ENCODE measurements at regions not wholly inside any gene's neighbourhood (a gene's known extent, or its start where the extent isn't known, plus 50 kb on each side); places are given as distances from the start of the nearest gene placed in this dataset.
"Not testable (repeated sequence)": the region's sequence is repeated elsewhere in the genome, so short reads cannot be mapped to it uniquely, and the experiment has no call there.

DNA sequence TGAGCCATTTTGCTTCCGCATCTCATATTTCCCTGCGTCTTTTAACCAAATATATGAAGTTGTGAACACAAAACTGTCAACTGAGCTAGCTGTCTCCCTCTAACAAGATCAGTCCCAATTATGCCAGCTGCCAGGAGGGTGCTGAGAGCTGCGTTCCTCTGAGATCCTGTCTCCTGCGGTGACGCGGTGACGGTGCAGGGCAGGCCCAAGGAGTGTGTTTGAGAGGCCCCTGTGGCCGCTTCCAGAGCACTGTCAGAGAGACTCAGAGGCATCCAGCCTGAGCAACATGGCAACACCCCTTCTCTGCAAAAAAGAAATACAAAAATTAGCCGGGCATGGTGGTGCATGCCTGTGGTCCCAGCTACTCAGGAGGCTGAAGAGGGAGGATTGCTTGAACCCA lies 126.3 kb upstream of the FOXD4L5 start:
- TF ChIP-seq, protein P1, sequence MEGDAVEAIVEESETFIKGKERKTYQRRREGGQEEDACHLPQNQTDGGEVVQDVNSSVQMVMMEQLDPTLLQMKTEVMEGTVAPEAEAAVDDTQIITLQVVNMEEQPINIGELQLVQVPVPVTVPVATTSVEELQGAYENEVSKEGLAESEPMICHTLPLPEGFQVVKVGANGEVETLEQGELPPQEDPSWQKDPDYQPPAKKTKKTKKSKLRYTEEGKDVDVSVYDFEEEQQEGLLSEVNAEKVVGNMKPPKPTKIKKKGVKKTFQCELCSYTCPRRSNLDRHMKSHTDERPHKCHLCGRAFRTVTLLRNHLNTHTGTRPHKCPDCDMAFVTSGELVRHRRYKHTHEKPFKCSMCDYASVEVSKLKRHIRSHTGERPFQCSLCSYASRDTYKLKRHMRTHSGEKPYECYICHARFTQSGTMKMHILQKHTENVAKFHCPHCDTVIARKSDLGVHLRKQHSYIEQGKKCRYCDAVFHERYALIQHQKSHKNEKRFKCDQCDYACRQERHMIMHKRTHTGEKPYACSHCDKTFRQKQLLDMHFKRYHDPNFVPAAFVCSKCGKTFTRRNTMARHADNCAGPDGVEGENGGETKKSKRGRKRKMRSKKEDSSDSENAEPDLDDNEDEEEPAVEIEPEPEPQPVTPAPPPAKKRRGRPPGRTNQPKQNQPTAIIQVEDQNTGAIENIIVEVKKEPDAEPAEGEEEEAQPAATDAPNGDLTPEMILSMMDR (conservative IDR thresholded peaks at IDR 0.05; ENCODE audit: low read length), result no peak
- no peak overlapping the region for H3K4me3 ChIP-seq (ENCODE audit: low read length)
- DNase-seq (ENCODE audit: low read depth), result no peak

GRCh38 chr9:65410926-65411325 lies 125.9 kb upstream of the FOXD4L5 start:
- DNase-seq (ENCODE audit: low read depth), result no peak
- TF ChIP-seq, protein P1 (conservative IDR thresholded peaks at IDR 0.05; ENCODE audit: low read length), result no peak
- H3K4me3 ChIP-seq (ENCODE audit: low read length), result no peak overlapping the region

GRCh38 chr9:65409471-65409980 lies 124.5 kb upstream of the FOXD4L5 start:
- no peak overlapping the region for H3K4me3 ChIP-seq (ENCODE audit: low read length)
- TF ChIP-seq, protein P1 (conservative IDR thresholded peaks at IDR 0.05; ENCODE audit: low read length), result no peak
- no peak for DNase-seq (ENCODE audit: low read depth)

GRCh38 chr9:65408806-65409205 lies 123.8 kb upstream of the FOXD4L5 start:
- H3K4me3 ChIP-seq (ENCODE audit: low read length); DNase-seq (ENCODE audit: low read depth): not testable (repeated sequence)

DNA sequence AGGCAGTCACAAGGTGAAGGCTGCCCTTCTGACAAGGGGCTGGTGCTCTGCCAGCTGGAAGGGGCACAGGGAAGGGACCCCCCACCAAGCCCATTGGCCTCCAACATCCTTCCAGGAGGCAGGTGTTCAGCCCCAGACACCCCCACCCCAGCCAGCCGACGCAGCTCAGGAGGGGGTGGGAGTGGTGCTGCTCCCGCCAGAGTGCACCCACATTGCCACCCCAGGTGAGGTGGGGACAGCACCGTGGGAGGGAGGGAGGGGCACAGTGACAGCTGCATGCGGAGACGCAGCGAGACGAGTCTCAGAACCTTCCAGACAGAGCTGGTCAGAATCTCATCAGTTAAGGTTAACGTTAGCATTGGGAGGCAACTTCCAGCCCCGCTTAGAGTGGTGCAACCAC lies 121.6 kb upstream of the FOXD4L5 start:
- H3K4me3 ChIP-seq (ENCODE audit: low read length); DNase-seq (ENCODE audit: low read depth): not testable (repeated sequence)

GRCh38 chr9:65405766-65406165 lies 120.8 kb upstream of the FOXD4L5 start:
- DNase-seq (ENCODE audit: low read depth); H3K4me3 ChIP-seq (ENCODE audit: low read length): not testable (repeated sequence)

DNA sequence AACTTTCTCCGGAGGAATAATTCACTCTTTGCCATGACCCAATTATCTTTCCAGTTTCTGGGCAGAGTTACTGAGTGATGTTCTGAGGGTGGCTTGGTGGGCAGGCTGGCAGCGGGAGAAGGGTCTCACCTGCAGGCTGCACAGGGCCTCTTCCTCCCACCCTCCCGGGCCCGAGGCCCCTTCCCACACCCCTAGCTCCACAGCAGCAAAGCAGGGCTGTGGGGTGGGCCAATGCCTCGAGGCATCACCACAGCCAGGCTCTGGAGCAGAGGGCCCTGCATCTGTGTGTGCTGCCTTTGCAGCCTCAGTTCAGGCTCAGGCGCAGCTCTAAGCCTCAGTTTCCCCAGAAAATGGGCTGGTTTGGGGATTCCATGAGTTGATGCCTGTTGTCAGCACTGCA lies 120.2 kb upstream of the FOXD4L5 start:
- TF ChIP-seq, protein P1 (conservative IDR thresholded peaks at IDR 0.05; ENCODE audit: low read length), result no peak
- H3K4me3 ChIP-seq (ENCODE audit: low read length), result no peak overlapping the region
- no peak for DNase-seq (ENCODE audit: low read depth)

DNA sequence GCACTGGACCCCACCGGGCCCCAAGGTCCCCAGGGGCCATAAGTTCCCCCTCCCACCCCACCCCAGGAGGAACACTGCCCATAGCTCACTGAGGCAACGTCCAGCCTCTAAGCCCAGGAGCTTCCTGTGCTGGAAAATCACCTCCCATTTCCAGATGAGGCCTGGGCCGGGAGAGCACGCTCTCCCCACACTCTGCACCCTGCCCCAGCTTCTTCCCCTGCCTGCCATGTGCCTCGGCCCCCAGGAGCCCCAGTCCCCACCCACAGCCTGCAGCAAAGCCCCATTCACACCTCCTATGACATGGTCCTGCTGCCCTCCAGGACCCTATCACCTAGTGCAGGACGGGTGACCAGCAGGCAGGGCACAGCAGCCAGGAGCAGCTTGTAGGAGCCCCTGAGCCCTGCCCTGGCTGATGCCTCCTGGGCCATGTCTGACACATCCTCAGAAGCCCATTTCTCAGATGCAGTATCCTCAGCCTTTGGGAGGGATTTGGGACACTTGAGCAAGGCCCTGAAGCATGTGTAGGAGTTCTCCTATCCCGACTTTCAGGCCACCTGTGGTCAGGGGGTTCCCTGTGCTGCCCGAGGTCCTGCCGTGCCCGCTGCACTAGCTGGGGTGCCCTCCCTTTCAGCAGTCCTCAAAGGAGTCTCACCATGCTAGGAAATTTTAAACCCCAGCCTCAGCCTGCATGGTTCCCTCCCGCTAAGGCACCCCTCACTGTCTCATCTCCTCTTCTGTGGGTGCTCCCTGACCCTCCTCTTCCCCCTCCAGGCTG lies 119.4 kb upstream of the FOXD4L5 start:
- TF ChIP-seq, protein P1 (conservative IDR thresholded peaks at IDR 0.05; ENCODE audit: low read length), result no peak
- no peak overlapping the region for H3K4me3 ChIP-seq (ENCODE audit: low read length)
- DNase-seq (ENCODE audit: low read depth), result no peak

DNA sequence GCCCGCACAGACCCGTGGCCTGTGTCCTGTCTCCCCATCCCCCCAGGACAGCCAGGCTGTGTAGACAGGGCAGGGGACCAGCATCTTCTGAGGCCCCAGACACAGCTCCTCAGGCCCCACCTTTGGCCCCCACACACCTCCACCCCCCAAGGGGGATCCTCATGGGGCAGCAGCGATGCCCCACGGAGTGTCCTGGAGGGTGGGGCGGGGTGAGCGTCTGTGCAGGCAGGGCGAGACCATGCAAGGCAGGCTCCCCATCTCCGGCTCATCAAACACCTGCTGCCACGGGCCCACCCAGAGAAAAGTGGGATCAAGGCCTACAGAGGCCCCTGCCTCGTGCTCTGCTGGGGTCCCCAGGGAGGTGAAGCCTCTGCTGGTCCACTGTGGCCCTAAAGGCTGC lies 118.7 kb upstream of the FOXD4L5 start:
- DNase-seq (ENCODE audit: low read depth), result no peak
- TF ChIP-seq, protein P1 (conservative IDR thresholded peaks at IDR 0.05; ENCODE audit: low read length), result no peak
- no peak overlapping the region for H3K4me3 ChIP-seq (ENCODE audit: low read length)

DNA sequence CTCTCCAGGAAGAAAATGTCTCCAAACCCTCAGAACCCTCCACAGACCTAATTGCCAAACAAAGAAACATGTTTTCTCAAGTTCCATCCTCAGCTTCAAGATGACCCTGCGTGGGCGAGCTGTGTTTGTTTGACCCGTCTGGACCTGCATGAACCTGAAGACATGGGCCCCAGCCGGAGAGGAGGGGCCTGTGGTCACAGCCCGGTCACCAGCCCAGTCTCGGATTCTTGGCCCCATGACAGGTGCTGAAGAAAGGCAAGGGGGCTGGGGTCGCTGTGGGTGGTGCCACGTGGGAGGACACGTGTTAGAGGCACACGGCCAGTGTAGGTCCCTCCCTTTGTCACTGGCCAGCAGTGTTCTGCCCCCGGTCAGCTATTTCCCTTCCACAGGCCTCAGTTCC lies 118.1 kb upstream of the FOXD4L5 start:
- not testable (repeated sequence) for DNase-seq (ENCODE audit: low read depth); H3K4me3 ChIP-seq (ENCODE audit: low read length)

DNA sequence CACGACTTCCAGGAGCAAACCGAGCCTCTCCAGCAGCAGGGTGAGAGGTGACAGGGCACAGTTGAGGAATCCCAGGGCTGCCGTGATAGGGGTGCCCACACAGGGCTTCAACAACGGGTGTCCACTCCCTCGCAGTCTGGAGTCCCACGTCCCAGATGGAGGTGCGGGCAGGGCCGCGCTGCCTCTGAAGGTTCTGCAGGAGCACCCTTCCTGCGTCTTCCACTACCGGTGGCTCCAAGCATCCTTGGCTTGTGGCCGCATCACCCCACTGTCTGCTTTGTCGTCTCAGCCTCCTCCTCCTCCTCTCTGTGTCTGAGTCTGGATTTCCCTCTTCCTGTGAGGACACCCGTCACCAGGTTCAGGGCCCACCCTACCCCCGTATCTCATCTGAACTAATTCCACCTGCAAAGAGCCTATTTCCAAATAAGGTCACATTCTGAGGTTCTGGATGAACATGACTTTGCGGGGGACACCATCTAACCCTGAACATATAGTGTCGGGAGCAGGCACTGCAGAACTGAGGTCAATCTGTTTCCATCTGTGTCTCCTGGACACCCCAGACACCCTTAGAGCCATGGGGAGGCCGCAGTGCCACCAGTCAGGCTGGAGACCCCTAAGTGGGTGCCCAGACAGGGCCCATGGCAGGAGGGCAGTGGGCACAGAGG lies 117.3 kb upstream of the FOXD4L5 start:
- H3K4me3 ChIP-seq (ENCODE audit: low read length); DNase-seq (ENCODE audit: low read depth): not testable (repeated sequence)

Data from AG10803 (cell line).